ENCODE measurements at regions not wholly inside any gene's neighbourhood (a gene's known extent, or its start where the extent isn't known, plus 50 kb on each side); places are given as distances from the start of the nearest gene placed in this dataset.

- Histone ChIP-seq H4K20me1 (ENCODE audit: control insufficient read depth, insufficient read depth, insufficient read length) (no peaks in the 10 kb centered on the region), H3K4ac (ENCODE audit: low read depth, low read length) (no peak overlapping the region), H2BK15ac (ENCODE audit: low read depth, low read length) (no peak overlapping the region), H3K23ac (ENCODE audit: insufficient read length, low read depth, low read length) (no peak overlapping the region), H4K91ac (ENCODE audit: insufficient read length, low read depth, low read length) (no peak overlapping the region), H2AK5ac (ENCODE audit: insufficient read length, low read length) (no peak overlapping the region), H3K27ac (ENCODE audit: insufficient read length, low read depth, low read length) (no peak overlapping the region), H3K79me1 (ENCODE audit: insufficient read depth, low read depth, low read length, poor library complexity, severe bottlenecking) (no peaks in the 10 kb centered on the region), H2BK12ac (ENCODE audit: insufficient read length, low read depth, low read length) (no peak overlapping the region), H2BK120ac (ENCODE audit: low read depth, low read length, poor library complexity, severe bottlenecking) (no peak overlapping the region), H3K4me2 (ENCODE audit: insufficient read depth, insufficient read length, low read length) (no peak overlapping the region), H3K27me3 (ENCODE audit: insufficient read depth, low read length) (no peaks in the 10 kb centered on the region), H3K18ac (ENCODE audit: insufficient read length, low read depth, low read length) (no peak overlapping the region), H3K9ac (ENCODE audit: extremely low read depth, insufficient read length, low read length) (no peak overlapping the region), H3K79me2 (ENCODE audit: insufficient read depth, low read length) (no peaks in the 10 kb centered on the region), H3K9me3 (ENCODE audit: control insufficient read depth, low read depth, low read length) (no peaks in the 10 kb centered on the region), H3K56ac (ENCODE audit: insufficient read length, low read depth, low read length) (no peak overlapping the region), H3K23me2 (ENCODE audit: insufficient read length, low read depth, low read length, poor library complexity, severe bottlenecking) (no peaks in the 10 kb centered on the region), H4K8ac (replicated peaks; ENCODE audit: insufficient read length, low read depth, low read length) (no peak overlapping the region), H3K4me1 (ENCODE audit: insufficient read depth, low read length) (no peaks in the 10 kb centered on the region), H2BK20ac (ENCODE audit: low read depth, low read length, poor library complexity, severe bottlenecking) (no peak overlapping the region), H2AFZ (ENCODE audit: low read length) (no peak overlapping the region), H4K5ac (ENCODE audit: insufficient read length, low read depth, low read length) (no peak overlapping the region), H3T11ph (ENCODE audit: low read length) (no peak overlapping the region), H3K14ac (ENCODE audit: insufficient read depth, low read length) (no peak overlapping the region), H2BK5ac (ENCODE audit: insufficient read length, low read length) (no peak overlapping the region)
- no peak for TF ChIP-seq CTCF (conservative IDR thresholded peaks at IDR 0.05)
- H3K27ac Mint-ChIP-seq = peak overlapping the region in 1 of 3 experiments; percentile 9; a peak in 2 of 7 replicates
- no peaks in the 10 kb centered on the region for H3K9me3 Mint-ChIP-seq
- DNase-seq = no peak
- WGBS (ENCODE audit: extremely low coverage, insufficient read length, low lambda C conversion rate) = no CpG with 5 or more reads among the region's 15 CpGs
- peaks cover 9 to 33% of the 10 kb centered on the region in 2 experiments for H3K4me1 Mint-ChIP-seq
- no peaks in the 10 kb centered on the region for H3K36me3 Mint-ChIP-seq (ENCODE audit: insufficient read depth in 1 of 3, low read depth in 3 of 3)
- peak overlapping the region in 1 of 2 experiments; percentile 53; a peak in 2 of 5 replicates for H3K4me3 Mint-ChIP-seq
- H3K27me3 Mint-ChIP-seq (ENCODE audit: low read depth) = peaks cover 13% of the 10 kb centered on the region
Observed at GRCh38 chr1:25054526-25055323, 124.6 kb upstream of the RUNX3 start.

All from H9 (cell line).